ENCODE measurements at regions not wholly inside any gene's neighbourhood (a gene's known extent, or its start where the extent isn't known, plus 50 kb on each side); places are given as distances from the start of the nearest gene placed in this dataset.

GRCh38 chr1:59185163-59185860, 111.6 kb upstream of the FGGY start:
- Histone ChIP-seq H3K9ac (ENCODE audit: insufficient read depth in 1 of 2, low read depth in 2 of 2, low read length in 2 of 2) (no peak overlapping the region), H3K4me3 (no peak overlapping the region), H3K36me3 (ENCODE audit: control insufficient read depth, insufficient read depth, low read length) (no peaks in the 10 kb centered on the region), H3K9me3 (replicated peaks; ENCODE audit: control insufficient read depth, insufficient read depth, low read depth, low read length) (no peaks in the 10 kb centered on the region), H2AFZ (ENCODE audit: low read depth, low read length) (no peak overlapping the region), H3K27ac (ENCODE audit: extremely low read depth, low read depth, low read length) (no peak overlapping the region), H3K9me1 (ENCODE audit: control insufficient read depth, insufficient read depth, low read length) (no peaks in the 10 kb centered on the region), H3K27me3 (ENCODE audit: control insufficient read depth in 2 of 2, insufficient read depth in 2 of 2, low read length in 2 of 2) (no peaks in the 10 kb centered on the region), H3K79me2 (ENCODE audit: control insufficient read depth, insufficient read depth, low read length) (no peaks in the 10 kb centered on the region), H3K4me2 (ENCODE audit: insufficient read depth, low read length) (no peak overlapping the region), H3K4me1 (replicated peaks in 1 of 2; ENCODE audit: control insufficient read depth in 2 of 2, insufficient read depth in 2 of 2, low read length in 2 of 2) (no peaks in the 10 kb centered on the region), H4K20me1 (replicated peaks; ENCODE audit: control insufficient read depth, insufficient read depth, low read length) (no peaks in the 10 kb centered on the region)
- intact Hi-C loops (cut with micrococcal nuclease): loop anchor here (10.0 kb wide), 1 partner anchor 509 kb away; no protein-coding TSS in a partner anchor
- FAIRE-seq (no peak), DNase-seq (ENCODE audit: extremely low read depth in 1 of 4, low spot score in 3 of 4) (no peak), ATAC-seq (no peak)
- TF ChIP-seq SPI1 (IDR thresholded peaks at IDR 0.05; ENCODE audit: borderline replicate concordance, low read depth, low read length): no peak
- TF ChIP-seq RBM25 (IDR thresholded peaks at IDR 0.05; ENCODE audit: low read depth, low read length, severe bottlenecking): peak; percentile 89
- TF ChIP-seq ZFP36 (IDR thresholded peaks at IDR 0.05; ENCODE audit: low read depth, low read length, partially characterized antibody): peak; percentile 73
- TF ChIP-seq, protein P1, sequence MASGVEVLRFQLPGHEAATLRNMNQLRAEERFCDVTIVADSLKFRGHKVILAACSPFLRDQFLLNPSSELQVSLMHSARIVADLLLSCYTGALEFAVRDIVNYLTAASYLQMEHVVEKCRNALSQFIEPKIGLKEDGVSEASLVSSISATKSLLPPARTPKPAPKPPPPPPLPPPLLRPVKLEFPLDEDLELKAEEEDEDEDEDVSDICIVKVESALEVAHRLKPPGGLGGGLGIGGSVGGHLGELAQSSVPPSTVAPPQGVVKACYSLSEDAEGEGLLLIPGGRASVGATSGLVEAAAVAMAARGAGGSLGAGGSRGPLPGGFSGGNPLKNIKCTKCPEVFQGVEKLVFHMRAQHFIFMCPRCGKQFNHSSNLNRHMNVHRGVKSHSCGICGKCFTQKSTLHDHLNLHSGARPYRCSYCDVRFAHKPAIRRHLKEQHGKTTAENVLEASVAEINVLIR (CRISPR knock-in tag; IDR thresholded peaks at IDR 0.05): no peak
- TF ChIP-seq ZNF76 (CRISPR knock-in tag; IDR thresholded peaks at IDR 0.05; ENCODE audit: borderline replicate concordance): no peak
- TF ChIP-seq, protein P2, sequence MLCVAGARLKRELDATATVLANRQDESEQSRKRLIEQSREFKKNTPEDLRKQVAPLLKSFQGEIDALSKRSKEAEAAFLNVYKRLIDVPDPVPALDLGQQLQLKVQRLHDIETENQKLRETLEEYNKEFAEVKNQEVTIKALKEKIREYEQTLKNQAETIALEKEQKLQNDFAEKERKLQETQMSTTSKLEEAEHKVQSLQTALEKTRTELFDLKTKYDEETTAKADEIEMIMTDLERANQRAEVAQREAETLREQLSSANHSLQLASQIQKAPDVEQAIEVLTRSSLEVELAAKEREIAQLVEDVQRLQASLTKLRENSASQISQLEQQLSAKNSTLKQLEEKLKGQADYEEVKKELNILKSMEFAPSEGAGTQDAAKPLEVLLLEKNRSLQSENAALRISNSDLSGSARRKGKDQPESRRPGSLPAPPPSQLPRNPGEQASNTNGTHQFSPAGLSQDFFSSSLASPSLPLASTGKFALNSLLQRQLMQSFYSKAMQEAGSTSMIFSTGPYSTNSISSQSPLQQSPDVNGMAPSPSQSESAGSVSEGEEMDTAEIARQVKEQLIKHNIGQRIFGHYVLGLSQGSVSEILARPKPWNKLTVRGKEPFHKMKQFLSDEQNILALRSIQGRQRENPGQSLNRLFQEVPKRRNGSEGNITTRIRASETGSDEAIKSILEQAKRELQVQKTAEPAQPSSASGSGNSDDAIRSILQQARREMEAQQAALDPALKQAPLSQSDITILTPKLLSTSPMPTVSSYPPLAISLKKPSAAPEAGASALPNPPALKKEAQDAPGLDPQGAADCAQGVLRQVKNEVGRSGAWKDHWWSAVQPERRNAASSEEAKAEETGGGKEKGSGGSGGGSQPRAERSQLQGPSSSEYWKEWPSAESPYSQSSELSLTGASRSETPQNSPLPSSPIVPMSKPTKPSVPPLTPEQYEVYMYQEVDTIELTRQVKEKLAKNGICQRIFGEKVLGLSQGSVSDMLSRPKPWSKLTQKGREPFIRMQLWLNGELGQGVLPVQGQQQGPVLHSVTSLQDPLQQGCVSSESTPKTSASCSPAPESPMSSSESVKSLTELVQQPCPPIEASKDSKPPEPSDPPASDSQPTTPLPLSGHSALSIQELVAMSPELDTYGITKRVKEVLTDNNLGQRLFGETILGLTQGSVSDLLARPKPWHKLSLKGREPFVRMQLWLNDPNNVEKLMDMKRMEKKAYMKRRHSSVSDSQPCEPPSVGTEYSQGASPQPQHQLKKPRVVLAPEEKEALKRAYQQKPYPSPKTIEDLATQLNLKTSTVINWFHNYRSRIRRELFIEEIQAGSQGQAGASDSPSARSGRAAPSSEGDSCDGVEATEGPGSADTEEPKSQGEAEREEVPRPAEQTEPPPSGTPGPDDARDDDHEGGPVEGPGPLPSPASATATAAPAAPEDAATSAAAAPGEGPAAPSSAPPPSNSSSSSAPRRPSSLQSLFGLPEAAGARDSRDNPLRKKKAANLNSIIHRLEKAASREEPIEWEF (CRISPR knock-in tag; IDR thresholded peaks at IDR 0.05): no peak
- TF ChIP-seq BCOR (IDR thresholded peaks at IDR 0.05): peak; percentile 48; the same call in 1 of the 2 replicates
- 5% methylated on average over 4 of the region's 4 CpGs for WGBS (ENCODE audit: insufficient coverage, low coverage, missing lambda C conversion rate)
- in situ Hi-C loops (cut with MboI): no loop called here
- POLR2A ChIA-PET: interaction anchor here (0.8 kb wide), 1 partner anchor 8 kb away, joined by 5 read pairs; no protein-coding TSS in a partner anchor
- CTCF ChIA-PET (ENCODE audit: low intra/inter-chr PET ratio): no interaction called here
- no TSS peak for BruUV-seq (replicated peaks)
